ENCODE measurements at regions not wholly inside any gene's neighbourhood (a gene's known extent, or its start where the extent isn't known, plus 50 kb on each side); places are given as distances from the start of the nearest gene placed in this dataset.

GRCh38 chr7:118039963-118040489 is 143.9 kb upstream of the LSM8 start:
- no peak for FAIRE-seq
- no peak for TF ChIP-seq CTCF (IDR thresholded peaks at IDR 0.05; ENCODE audit: insufficient read depth, missing control alignments)
- DNase-seq (ENCODE audit: insufficient read length, low spot score) = no peak

- FAIRE-seq (no peak), DNase-seq (ENCODE audit: insufficient read length, low spot score) (no peak)
- no peak for TF ChIP-seq CTCF (IDR thresholded peaks at IDR 0.05; ENCODE audit: insufficient read depth, missing control alignments)
These were observed 143.4 kb upstream of the LSM8 start for GRCh38 chr7:118040562-118040961.

DNA sequence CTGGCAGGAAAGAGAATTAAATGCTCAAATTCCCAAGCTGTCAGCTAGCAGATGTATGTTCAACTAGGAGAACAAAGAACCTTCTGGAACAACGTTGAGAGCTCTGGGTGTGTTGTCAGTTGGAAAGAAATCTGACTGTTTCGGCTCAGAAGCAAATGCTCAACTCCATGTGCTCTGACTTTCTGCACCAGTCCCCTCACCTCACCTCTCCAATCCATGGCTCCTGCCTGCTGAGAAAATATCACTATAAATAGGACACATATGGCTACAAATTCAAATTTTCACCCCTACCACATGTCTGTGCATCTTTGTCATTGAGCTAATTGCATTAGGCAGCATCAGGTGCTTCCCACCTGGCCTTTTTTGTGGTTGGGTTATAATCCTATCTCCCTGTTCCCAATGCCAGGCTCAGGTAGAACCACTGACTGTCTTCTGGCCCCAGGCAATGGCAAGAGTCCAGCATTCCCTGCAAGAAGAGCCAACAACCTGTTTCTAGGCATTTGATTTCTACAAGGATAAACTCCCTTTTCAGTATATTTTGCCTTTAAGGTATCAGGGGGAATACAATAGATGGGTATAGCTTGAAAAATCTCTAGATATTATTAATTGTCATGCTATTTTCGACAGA is 142.6 kb upstream of the LSM8 start:
- TF ChIP-seq CTCF (IDR thresholded peaks at IDR 0.05; ENCODE audit: insufficient read depth, missing control alignments) = no peak
- DNase-seq (ENCODE audit: insufficient read length, low spot score) = no peak
- FAIRE-seq = no peak

DNA sequence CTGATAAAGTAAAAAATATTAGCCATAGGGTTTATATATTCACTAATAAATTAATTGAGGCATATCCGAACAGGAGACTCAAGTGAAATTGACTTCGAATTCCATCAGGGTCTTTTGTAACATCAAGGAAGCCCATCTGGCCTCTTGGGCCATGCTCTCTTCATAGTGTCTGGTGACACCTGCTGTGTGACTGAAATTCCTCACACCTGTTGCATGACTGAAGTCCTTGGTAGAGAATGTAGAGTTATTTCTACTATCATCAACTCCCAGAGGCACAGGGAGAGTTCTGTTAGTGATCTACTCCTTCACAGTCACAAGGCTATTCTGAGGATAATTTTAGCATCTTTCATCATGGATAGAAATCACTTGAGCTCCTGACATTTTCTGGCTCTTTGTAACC is 138.3 kb upstream of the LSM8 start:
- DNase-seq (ENCODE audit: insufficient read length, low spot score) (no peak), FAIRE-seq (no peak)
- no peak for TF ChIP-seq CTCF (IDR thresholded peaks at IDR 0.05; ENCODE audit: insufficient read depth, missing control alignments)

DNA sequence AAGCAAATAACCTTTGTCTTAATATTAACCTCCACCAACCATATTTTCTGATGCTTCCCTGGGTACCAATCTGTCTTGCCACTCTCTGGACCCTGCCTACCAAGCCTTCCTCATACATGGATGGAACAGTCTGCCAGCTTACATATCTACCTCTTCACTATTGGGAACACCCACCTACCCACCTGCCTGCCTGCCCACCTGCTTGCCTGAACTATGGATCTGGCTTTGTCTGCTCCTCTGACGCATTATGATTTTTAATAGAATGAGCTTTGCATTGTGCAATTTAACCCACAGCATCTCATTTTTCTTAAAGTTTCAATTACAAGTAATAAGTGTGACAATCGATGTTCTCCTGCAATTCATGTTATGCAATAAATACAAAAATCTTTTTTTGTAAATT is 137.9 kb upstream of the LSM8 start:
- no peak for DNase-seq (ENCODE audit: insufficient read length, low spot score)
- no peak for TF ChIP-seq CTCF (IDR thresholded peaks at IDR 0.05; ENCODE audit: insufficient read depth, missing control alignments)
- FAIRE-seq = no peak

DNA sequence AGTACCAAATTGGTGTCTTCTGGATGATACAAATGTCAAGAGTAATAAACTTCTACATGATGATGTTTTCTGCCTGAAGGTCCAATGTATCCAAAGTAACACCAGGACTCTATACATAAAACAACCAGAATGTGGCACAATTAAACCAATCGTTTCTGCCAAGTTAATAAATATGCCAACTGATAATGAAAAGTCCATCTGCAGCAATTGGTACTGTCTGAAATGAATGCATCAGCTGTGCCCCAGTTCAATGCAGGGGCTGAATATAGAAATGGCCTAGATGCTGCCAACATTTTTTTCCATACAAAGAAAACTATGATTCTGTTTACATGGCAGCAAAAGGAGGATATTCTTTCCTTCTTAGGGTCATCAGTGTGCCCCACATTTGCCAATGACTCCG is 137.2 kb upstream of the LSM8 start:
- TF ChIP-seq CTCF (IDR thresholded peaks at IDR 0.05; ENCODE audit: insufficient read depth, missing control alignments) = no peak
- FAIRE-seq = no peak
- DNase-seq (ENCODE audit: insufficient read length, low spot score) = no peak

DNA sequence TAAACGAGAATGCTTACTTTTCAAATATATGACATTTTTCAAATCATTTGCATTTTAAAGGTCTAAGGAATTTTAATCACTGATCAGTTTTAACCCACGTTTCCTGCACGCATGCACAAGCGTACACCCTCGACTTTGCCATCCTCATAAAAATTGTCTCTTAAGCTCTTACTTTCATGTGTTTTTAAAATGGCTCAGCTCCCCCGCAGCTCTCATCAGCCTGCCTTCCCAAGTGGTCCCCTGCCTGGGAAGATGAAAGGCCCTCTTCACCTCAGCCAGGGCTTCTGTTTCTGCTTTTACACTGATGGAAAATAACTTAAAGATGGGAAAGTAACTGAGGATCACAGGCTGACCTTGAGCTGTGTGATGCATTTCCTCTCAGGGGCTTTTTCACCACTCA is 131.6 kb upstream of the LSM8 start:
- FAIRE-seq = no peak
- no peak for TF ChIP-seq CTCF (IDR thresholded peaks at IDR 0.05; ENCODE audit: insufficient read depth, missing control alignments)
- no peak for DNase-seq (ENCODE audit: insufficient read length, low spot score)
